GM12891 (cell line): ENCODE measurements at regions not wholly inside any gene's neighbourhood (a gene's known extent, or its start where the extent isn't known, plus 50 kb on each side); places are given as distances from the start of the nearest gene placed in this dataset.

Source experiments
- POLR2A ChIP-seq: IDR thresholded peaks from 2 replicates; pipeline ENCODE4 v1.6.1; 2011; ENCODE audit warnings: low read depth, low read length, control low read depth
- POLR2AphosphoS5 ChIP-seq: IDR thresholded peaks from 2 replicates; pipeline ENCODE4 v1.6.1; 2011; ENCODE audit warnings: low read depth, low read length, control low read depth
- POU2F2 ChIP-seq: IDR thresholded peaks from 2 replicates; pipeline ENCODE4 v1.6.1; 2011; ENCODE audit warnings: low read depth, mild to moderate bottlenecking, control low read depth, low read length, moderate library complexity
- SPI1 ChIP-seq: IDR thresholded peaks from 2 replicates; pipeline ENCODE4 v1.6.1; 2011; ENCODE audit warnings: low read depth, low read length, control low read depth
- TAF1 ChIP-seq: IDR thresholded peaks from 2 replicates; pipeline ENCODE4 v1.6.1; 2011; ENCODE audit warnings: low read depth, low read length, control low read depth

GRCh38 chr4:18815081-18815778 lies 793.7 kb upstream of the LCORL start:
- TF ChIP-seq POLR2A (no peak), POLR2AphosphoS5 (no peak), SPI1 (no peak), TAF1 (no peak), POU2F2 (no peak)
